ENCODE measurements at regions not wholly inside any gene's neighbourhood (a gene's known extent, or its start where the extent isn't known, plus 50 kb on each side); places are given as distances from the start of the nearest gene placed in this dataset.
"Not testable (repeated sequence)": the region's sequence is repeated elsewhere in the genome, so short reads cannot be mapped to it uniquely, and the experiment has no call there.

DNA sequence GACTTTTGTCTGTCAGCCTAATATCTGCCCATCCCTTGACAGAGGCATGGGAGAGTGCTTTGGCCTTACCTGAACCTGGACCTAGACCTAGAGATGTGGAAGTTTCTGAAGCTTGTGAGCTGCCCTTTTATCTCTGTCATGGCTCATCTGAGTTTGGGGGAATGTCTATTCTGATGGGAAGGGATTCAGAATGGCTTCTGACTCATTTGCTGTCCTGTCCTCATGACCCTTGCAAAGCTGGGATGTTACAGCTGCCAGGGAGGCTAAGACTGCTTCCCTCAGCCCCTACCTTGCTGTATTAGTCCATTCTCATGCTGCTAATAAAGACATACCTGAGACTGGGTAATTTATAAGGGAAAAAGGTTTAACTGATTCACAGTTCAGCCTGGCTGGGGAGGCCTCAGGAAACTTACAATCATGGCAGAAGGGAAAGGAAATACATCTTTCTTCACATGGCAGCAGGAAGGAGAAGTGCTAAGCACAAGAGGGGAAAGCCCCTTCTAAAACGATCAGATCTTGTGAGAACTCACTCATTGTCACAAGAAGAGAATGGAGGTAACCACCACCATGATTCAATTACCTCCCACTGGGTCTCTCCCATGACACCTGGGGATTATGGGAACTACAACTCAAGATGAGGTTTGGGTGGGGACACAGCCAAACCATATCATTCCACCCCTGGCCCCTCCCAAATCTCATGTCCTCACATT, 252.2 kb downstream of the ERMARD start:
- Histone ChIP-seq H3K36me3 (replicated peaks in 1 of 2; ENCODE audit: control insufficient read depth in 1 of 2, insufficient read depth in 2 of 2, low read length in 1 of 2) (no peaks in the 10 kb centered on the region), H3F3A (replicated peaks; ENCODE audit: insufficient read depth) (no peaks in the 10 kb centered on the region), H3K27ac (ENCODE audit: low read depth in 2 of 2, low read length in 1 of 2) (no peak overlapping the region), H3K9me3 (no peaks in the 10 kb centered on the region), H3K79me2 (ENCODE audit: insufficient read depth) (no peaks in the 10 kb centered on the region), H3K9me2 (no peaks in the 10 kb centered on the region), H3K27me3 (ENCODE audit: insufficient read depth) (no peaks in the 10 kb centered on the region), H3K4me3 (ENCODE audit: low read depth in 2 of 2, low read length in 1 of 2) (no peak overlapping the region), H4K20me1 (ENCODE audit: insufficient read depth) (no peaks in the 10 kb centered on the region), H2AFZ (ENCODE audit: low read depth) (no peak overlapping the region), H3K4me1 (ENCODE audit: control insufficient read depth in 1 of 2, insufficient read depth in 2 of 2, low read depth in 1 of 2, low read length in 1 of 2) (peaks cover 0 to 31% of the 10 kb centered on the region in 2 experiments; a peak in 2 of 4 replicates), H3K4me2 (no peak overlapping the region), H3K9ac (no peak overlapping the region)
- DNase-seq: no peak
- TF ChIP-seq RFX5 (IDR thresholded peaks at IDR 0.05; ENCODE audit: low read length): no peak
- POLR2A ChIA-PET: no interaction called here
- 0% methylated on average over 1 of the region's 1 CpG for WGBS (ENCODE audit: low lambda C conversion rate)
- CTCF ChIA-PET: no interaction called here

DNA sequence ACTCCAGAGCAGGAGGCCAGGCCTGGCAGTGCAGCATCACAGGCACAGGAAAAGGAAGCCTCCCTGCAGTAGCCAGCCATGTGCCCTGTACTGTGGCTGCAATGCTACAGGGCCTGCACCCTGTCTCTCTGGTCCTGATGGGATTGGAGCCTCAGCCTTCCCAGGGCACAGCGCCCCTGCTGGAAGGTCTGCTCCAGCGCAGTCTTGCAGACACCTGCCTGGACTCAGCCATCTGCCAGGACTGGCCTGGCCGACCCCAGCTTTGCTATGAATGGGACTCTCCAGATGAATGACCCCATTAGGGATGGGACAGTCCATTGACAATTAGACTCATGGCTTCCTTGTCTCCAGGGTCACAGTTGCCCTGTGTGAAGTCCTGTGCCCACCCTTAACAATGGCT, 251.6 kb downstream of the ERMARD start:
- Histone ChIP-seq H2AFZ (ENCODE audit: low read depth) (no peak overlapping the region), H3K27me3 (ENCODE audit: insufficient read depth) (no peaks in the 10 kb centered on the region), H4K20me1 (ENCODE audit: insufficient read depth) (no peaks in the 10 kb centered on the region), H3K4me1 (ENCODE audit: control insufficient read depth in 1 of 2, insufficient read depth in 2 of 2, low read depth in 1 of 2, low read length in 1 of 2) (peaks cover 0 to 25% of the 10 kb centered on the region in 2 experiments; a peak in 2 of 4 replicates), H3K4me3 (ENCODE audit: low read depth in 2 of 2, low read length in 1 of 2) (no peak overlapping the region), H3K9ac (no peak overlapping the region), H3K36me3 (replicated peaks in 1 of 2; ENCODE audit: control insufficient read depth in 1 of 2, insufficient read depth in 2 of 2, low read length in 1 of 2) (no peaks in the 10 kb centered on the region), H3K9me3 (no peaks in the 10 kb centered on the region), H3F3A (replicated peaks; ENCODE audit: insufficient read depth) (no peaks in the 10 kb centered on the region), H3K79me2 (ENCODE audit: insufficient read depth) (no peaks in the 10 kb centered on the region), H3K27ac (ENCODE audit: low read depth in 2 of 2, low read length in 1 of 2) (no peak overlapping the region), H3K4me2 (no peak overlapping the region), H3K9me2 (no peaks in the 10 kb centered on the region)
- ChIA-PET CTCF (no interaction called here), POLR2A (no interaction called here)
- no peak for TF ChIP-seq MXI1 (IDR thresholded peaks at IDR 0.05; ENCODE audit: low read depth, low read length)
- TF ChIP-seq MEF2A (IDR thresholded peaks at IDR 0.05; ENCODE audit: borderline replicate concordance, low read depth): no peak
- TF ChIP-seq GABPA (IDR thresholded peaks at IDR 0.05; ENCODE audit: low read depth): no peak
- TF ChIP-seq, protein P1, sequence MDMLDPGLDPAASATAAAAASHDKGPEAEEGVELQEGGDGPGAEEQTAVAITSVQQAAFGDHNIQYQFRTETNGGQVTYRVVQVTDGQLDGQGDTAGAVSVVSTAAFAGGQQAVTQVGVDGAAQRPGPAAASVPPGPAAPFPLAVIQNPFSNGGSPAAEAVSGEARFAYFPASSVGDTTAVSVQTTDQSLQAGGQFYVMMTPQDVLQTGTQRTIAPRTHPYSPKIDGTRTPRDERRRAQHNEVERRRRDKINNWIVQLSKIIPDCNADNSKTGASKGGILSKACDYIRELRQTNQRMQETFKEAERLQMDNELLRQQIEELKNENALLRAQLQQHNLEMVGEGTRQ (IDR thresholded peaks at IDR 0.05; ENCODE audit: borderline replicate concordance, low read depth, low read length): no peak
- TF ChIP-seq TCF12 (IDR thresholded peaks at IDR 0.05): no peak
- no CpG with 5 or more reads among the region's 3 CpGs for WGBS (ENCODE audit: low lambda C conversion rate)
- no peak for DNase-seq

DNA sequence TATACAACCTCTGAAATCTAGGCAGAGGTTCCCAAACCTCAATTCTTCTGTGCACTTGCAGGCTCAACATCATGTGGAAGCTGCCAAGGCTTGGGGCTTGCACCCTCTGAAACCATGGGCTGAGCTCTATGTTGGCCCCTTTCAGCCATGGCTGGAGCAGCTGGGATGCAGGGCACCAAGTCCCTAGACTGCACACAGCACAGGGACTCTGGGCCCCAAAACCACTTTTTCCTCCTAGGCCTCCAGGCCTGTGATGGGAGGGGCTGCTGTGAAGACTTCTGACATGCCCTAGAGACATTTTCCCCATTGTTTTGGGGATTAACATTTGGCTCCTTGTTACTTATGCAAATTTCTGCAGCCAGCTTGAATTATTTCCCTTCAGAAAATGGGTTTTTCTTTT, 250.4 kb downstream of the ERMARD start:
- H3F3A ChIP-seq (replicated peaks; ENCODE audit: insufficient read depth); H2AFZ ChIP-seq (ENCODE audit: low read depth); H3K9me2 ChIP-seq; H3K79me2 ChIP-seq (ENCODE audit: insufficient read depth); H3K27me3 ChIP-seq (ENCODE audit: insufficient read depth); H4K20me1 ChIP-seq (ENCODE audit: insufficient read depth); H3K4me2 ChIP-seq; H3K9ac ChIP-seq; H3K9me3 ChIP-seq; H3K27ac ChIP-seq (ENCODE audit: low read depth in 2 of 2, low read length in 1 of 2); CTCF ChIA-PET; POLR2A ChIA-PET; H3K36me3 ChIP-seq (replicated peaks in 1 of 2; ENCODE audit: control insufficient read depth in 1 of 2, insufficient read depth in 2 of 2, low read length in 1 of 2); H3K4me3 ChIP-seq (ENCODE audit: low read depth in 2 of 2, low read length in 1 of 2); DNase-seq: not testable (repeated sequence)
- H3K4me1 ChIP-seq (ENCODE audit: control insufficient read depth in 1 of 2, insufficient read depth in 2 of 2, low read depth in 1 of 2, low read length in 1 of 2): peaks cover 0 to 13% of the 10 kb centered on the region in 2 experiments; a peak in 1 of 4 replicates

Measured in SK-N-SH (cell line).